IPS-NIHi11 (cell line): ENCODE measurements at regions not wholly inside any gene's neighbourhood (a gene's known extent, or its start where the extent isn't known, plus 50 kb on each side); places are given as distances from the start of the nearest gene placed in this dataset.
"Not testable (repeated sequence)": the region's sequence is repeated elsewhere in the genome, so short reads cannot be mapped to it uniquely, and the experiment has no call there.

Source experiments
- DNase-seq: peaks from one replicate; pipeline ENCODE4 v3.0.0; 2012; ENCODE audit warnings: mixed read lengths, low spot score

DNA sequence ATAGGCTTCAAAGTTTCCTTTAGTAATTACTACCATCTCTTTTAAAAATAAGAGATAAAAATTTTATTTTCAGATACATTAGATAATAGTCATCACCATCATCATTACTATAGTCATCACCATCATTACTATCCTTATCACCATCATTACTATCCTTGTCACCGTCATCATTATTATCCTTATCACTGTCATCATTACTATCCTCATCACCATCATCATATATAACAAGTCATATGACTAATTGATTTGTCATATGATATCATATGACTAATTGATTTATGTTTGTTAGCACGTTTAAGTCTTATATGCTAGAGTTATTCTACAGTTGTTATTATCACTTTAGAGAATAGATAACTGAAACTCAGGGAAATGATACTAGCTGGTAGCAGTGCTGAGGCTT lies 382.1 kb upstream of the CDH18 start:
- DNase-seq, result no peak

GRCh38 chr5:20369518-20369885 lies 381.5 kb upstream of the CDH18 start:
- no peak for DNase-seq

GRCh38 chr5:20368571-20369517 lies 380.8 kb upstream of the CDH18 start:
- no peak for DNase-seq

DNA sequence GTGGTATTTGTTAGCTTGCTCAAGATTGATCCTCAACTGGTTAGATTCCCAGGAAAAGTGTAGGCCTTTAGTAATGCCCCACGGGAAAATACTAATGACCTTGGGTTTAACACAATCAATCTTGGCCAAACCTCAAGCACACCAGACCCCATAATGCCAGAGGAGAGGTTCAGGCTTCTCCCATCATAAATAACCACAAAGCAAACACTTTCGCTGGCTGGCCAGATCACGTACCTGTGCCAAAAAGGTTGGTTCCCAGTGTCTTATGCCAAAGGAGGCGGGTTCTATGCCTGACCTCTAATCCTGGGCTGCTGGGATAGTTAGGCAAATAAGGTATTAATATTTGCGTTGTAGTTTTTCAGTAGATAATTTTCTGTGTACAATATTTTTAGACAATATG lies 379.2 kb upstream of the CDH18 start:
- no peak for DNase-seq

- no peak for DNase-seq
Measured at GRCh38 chr5:20360263-20360662, 372.3 kb upstream of the CDH18 start.

DNA sequence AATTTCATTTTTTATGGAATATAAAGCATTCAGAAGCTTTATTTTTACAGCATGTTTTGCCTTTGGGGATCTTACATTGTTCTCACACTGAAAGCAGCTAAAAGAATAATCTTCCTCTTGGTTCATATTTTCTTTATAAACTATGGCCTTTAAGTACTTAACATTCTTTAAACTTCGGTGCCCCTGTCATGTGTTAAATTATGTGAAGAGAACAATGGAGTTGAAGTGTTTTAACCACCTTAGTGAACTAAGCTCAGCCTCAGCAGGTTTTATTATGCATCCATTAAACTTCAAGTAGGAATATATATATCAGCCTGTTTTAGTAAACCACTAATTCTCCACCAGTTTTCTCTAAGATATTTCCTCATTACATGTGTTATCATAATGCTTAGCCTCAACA lies 371.4 kb upstream of the CDH18 start:
- no peak for DNase-seq

DNA sequence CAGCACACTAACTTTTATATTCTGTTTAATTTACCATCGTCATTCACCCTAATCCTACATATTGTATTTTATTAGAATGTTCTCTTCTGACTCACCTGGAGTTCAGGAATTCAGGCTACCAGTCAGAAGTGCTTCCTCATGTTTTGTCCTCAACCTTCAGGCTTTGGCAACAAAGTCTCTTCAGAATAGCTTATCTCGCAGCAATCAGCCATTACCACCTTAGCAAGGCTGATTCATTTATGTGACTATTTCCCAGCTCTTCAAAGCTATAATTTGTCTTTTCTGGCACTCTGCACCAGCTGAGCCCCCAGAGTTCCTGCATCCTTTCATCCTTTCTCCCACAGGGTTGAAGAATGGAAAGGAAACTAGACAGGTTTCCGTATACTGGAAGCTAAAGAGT lies 365.5 kb upstream of the CDH18 start:
- DNase-seq, result no peak

DNA sequence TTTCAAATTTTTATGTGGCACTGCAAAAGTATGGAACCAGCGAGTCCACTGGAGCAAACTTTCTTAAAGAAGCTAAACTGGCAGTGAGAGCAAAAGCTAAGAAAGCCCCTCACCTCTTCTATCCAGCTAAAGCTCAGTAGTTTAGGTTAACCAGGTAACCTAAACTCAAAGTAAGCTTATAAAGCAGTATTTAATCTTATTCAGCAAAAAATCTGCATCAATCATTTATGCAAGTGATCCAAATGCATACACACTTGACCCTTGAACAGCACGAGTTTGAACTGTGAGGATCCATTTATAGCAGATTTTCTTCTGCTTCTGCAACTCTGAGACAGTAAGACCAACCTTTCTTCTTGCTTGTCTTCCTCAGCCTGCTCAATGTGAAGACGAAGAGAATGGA lies 363.8 kb upstream of the CDH18 start:
- no peak for DNase-seq

DNA sequence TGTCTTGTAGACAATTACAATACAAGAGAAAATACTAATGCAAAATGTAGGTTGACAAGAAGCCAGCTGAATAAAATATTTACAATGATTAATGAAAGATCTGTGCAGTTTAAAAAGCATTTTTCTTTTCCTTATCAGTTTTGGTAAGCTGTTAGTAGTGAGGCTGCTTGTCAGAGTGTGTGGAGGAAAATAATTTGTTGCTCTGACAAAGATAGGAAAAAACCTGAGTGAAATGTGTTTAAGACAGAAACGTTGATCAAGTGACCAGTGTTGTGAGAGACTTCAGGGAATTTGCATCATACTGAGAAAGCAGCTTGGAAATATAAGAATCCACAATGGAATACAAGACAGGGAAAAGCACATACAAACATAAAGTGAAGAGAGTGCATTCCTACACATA lies 360.3 kb upstream of the CDH18 start:
- no peak for DNase-seq

DNA sequence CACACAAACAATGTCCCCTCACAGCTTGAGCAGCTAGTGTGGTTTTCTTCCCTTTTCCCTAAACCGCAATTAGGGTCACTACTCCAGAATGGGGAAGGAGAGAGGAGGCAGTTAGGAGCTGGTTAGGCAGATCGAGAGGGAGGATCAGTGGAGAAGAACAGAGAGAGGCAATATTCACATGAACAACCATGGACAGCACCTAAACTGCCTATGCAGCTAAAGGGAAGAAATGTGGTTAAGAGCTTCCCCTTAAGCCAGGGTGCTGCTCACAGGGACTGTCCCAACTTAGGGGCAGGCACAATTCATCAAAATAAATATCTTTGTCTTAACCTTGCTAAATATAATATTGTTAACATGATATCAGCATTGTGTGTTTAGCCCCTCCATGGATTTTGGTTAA lies 359.3 kb upstream of the CDH18 start:
- no peak for DNase-seq

GRCh38 chr5:20340126-20340525 lies 352.1 kb upstream of the CDH18 start:
- DNase-seq, result no peak

DNA sequence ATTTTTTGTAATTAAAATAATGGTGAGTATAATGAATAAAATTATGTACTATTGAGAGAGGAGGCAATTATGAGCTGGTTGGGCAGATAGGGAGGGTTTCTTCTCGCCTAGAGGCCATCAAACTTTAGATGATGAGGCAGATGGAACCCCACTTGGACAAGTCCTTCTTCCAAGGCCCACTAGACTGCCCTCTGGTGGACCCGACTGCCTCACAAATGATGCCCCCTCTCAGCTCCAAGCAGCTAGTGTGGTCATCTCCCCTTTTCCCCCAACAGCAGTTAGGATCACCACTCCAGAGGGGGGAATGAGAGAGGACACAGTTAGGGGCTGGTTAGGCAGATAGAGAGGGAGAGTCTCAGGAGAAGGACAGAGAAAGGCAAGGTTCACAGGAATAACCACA lies 348.0 kb upstream of the CDH18 start:
- no peak for DNase-seq

- no peak for DNase-seq
Measured at GRCh38 chr5:20331826-20332225, 343.8 kb upstream of the CDH18 start.

DNA sequence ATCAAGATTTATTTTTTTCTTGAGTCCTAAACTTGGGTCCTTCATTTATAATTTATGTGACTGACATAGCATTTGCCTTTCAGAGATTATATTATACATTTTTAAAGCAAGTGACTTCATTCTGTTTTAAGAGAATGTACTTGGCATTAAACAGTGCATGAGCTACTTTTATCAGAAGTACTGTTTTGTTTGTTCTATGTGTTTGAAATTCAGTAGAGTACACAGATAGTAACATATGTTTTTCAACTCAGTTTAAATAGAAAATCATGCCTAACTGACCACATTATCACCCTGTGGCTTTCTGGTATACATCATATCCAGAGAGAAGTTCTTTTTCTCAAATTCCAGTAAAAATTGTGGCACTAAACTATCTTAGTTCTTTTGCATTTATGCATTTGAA lies 335.3 kb upstream of the CDH18 start:
- DNase-seq, result no peak

DNA sequence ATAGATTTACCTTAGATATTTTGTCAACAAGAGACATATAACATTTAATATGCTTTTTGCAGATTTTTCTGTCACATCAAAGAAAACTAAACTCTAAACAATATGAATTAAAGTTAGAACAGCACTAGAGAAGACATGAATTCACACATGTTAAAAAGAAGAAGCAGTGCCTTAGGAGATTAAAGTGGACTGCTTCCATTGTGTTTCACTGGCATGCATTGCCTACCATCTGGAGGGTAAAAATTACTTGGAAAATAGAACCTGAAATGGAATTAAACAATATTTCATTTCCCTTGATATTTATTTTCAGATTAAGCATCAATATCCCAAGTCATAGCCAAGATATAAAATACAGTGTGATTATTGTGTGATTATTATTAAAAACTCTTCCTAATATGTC lies 319.4 kb upstream of the CDH18 start:
- DNase-seq, result no peak

DNA sequence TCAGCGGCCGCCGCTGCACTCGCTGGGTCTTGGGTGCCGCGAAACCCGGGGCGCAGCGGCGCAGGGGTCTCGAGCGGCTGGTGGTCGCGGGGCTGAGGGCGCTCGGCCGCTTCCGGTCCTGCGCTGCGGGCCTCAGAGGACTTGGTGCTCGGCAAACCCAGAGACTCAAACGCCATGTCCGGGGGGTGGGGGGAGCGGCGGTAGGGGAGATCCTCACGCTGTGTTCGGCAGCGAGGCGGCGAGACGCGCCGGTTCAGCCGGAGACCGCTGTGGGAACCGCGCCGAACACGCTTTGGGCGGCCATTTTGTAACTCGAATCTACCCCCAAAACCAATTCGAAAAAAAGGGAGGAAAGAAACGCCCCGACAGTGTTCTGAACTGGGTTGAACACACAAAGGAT lies 317.5 kb upstream of the CDH18 start:
- no peak for DNase-seq

DNA sequence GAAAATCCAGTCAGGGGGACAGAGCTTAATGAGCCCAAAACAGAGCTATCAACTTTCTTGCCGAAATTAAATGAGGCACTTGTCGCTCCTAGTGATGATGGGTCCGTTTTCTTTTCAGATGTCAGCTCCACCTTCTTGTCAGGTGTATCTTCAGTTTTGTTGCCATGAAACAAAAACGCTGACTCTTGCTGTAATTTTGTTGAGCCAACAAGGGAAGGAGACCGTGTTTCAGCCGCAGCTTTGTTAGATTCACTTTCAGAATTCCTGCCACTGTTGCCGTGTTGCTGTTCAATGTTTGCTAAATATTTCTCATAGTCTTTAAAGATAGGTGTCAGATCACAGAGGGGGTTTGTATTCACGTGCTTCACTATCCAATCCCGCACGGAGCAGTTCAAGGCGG lies 316.6 kb upstream of the CDH18 start:
- not testable (repeated sequence) for DNase-seq

DNA sequence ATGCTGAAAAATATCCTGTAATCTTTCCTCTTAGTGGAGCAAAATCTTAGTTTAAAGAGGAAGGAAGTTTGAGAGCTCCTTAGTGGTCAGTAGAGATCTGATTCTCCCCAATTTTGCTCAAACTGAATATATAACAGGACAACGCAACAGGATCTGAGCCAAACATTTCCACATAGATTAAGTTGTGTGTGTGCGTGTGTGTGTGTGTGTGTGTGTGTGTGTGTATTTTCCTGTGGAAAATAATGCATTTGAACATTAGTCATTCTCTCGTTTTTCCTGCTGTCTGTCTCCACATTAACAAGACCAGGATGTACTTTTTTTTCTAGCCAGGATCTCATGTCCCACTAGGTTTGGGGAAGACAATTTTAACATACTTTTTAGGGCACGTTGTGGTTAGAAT lies 312.1 kb upstream of the CDH18 start:
- DNase-seq, result no peak

GRCh38 chr5:20294696-20295095 lies 306.7 kb upstream of the CDH18 start:
- no peak for DNase-seq

- DNase-seq, result no peak
Measured at GRCh38 chr5:20291766-20292165, 303.8 kb upstream of the CDH18 start.

DNA sequence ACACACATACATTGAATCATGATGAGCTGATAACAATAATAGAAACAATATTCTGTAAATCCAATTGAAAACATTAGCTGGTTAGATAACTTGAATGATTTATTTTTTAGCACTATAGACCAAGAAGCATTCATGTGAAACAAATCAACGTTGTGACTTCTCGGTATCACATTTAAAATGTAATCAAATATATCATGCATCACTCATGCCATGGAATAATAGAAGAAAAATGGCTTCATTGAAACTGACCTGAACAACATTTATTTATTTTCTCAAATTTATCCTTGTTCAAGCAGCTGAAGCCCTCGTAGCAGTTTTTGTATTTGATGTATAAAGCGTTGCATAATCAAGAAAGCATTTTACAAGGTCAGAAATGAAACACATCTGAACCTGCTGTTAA lies 299.6 kb upstream of the CDH18 start:
- no peak for DNase-seq

DNA sequence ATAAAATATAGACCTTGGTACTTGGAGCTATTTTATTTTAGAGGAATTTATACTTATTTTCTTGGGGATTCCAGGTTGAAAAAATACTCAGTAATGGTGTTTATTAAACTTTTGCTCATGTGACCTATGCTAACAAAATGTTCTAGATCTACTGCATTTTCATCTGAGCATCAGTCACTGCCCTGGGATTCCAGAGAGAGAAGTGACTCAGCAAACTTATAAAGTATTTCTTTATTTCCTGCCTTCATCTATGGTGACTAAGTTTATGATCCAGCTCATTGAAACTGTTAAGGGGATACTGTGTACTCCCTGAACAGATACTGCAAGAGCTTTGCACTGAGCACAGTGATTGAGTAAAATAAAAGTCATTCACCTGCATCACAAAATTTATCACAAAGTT lies 298.5 kb upstream of the CDH18 start:
- no peak for DNase-seq

DNA sequence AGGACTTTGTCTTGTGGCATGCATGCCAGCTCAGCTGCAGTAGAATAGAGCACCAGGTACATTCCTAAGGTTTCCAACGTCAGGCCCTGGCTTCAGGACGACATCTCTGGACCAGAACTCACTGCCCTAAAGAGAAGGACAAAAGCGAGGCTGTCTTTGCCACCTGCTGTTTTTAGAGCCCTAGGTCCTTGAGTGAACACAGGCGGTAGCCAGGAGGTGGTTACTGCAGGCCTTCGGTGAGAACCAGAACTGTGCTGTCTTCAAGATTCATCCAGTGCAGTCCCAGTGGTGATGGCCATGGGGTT lies 288.9 kb upstream of the CDH18 start:
- DNase-seq, result peak; percentile 13
